GM23248 (cell line): ENCODE measurements at regions not wholly inside any gene's neighbourhood (a gene's known extent, or its start where the extent isn't known, plus 50 kb on each side); places are given as distances from the start of the nearest gene placed in this dataset.

Experiments
- EZH2 ChIP-seq: fragments of 200-600 bp; sonication (generic); IDR thresholded peaks from 2 replicates; pipeline ENCODE4 v1.6.1; 2018; ENCODE audit warnings: antibody characterized with exemption, mild to moderate bottlenecking; ENCODE audit not compliant: insufficient read depth, poor library complexity, severe bottlenecking
- EZH2phosphoT487 ChIP-seq: fragments of 200-600 bp; sonication (generic); IDR thresholded peaks from 2 replicates; pipeline ENCODE4 v1.6.1; 2018; ENCODE audit warnings: antibody characterized with exemption, moderate library complexity, mild to moderate bottlenecking, low read depth; ENCODE audit not compliant: insufficient read depth

- TF ChIP-seq EZH2 (no peak), EZH2phosphoT487 (no peak)
Observed at GRCh38 chr4:147400721-147401120, 80.2 kb upstream of the EDNRA start.
